IMR-90 (cell line): ENCODE measurements at regions not wholly inside any gene's neighbourhood (a gene's known extent, or its start where the extent isn't known, plus 50 kb on each side); places are given as distances from the start of the nearest gene placed in this dataset.

Experiments used
- ATAC-seq: fragments of 200-7000 bp; cut with Tn5 transposase; 2 replicates; pipeline ENCODE4 v1.9.1; 2020; ENCODE audit warnings: low read depth, mild to moderate bottlenecking, moderate library complexity
- BruUV-seq: library from RNA; stranded (reverse); fragments of 400-500 nt; replicated peaks from 2 replicates; lab custom pipeline; 2021; lab: Mats Ljungman, UMichigan
- CTCF ChIA-PET: fragments of 300-600 bp; formaldehyde crosslinking; extraction: SDS; loops from one replicate; lab custom pipeline; 2021; ENCODE audit warnings: antibody characterized with exemption; lab: Yijun Ruan, JAX
- POLR2A ChIA-PET: fragments of 300-600 bp; sonication (Branson Sonifier 250); formaldehyde crosslinking; loops from one replicate; lab custom pipeline; 2022; ENCODE audit warnings: antibody characterized with exemption; ENCODE audit not compliant: unreplicated experiment; lab: Charles Lee
- DNase-seq: peaks from one replicate; pipeline ENCODE4 v3.0.0; 2013
- H2AFZ ChIP-seq: replicated peaks from 2 replicates; pipeline ENCODE3; 2013; ENCODE audit warnings: low read length, mild to moderate bottlenecking; ENCODE audit not compliant: poor library complexity
- H2AK5ac ChIP-seq: 2 replicates; pipeline ENCODE4 v1.6.1; 2013; ENCODE audit warnings: low read depth, low read length, inconsistent platforms
- H2AK9ac ChIP-seq: replicated peaks from 2 replicates; pipeline ENCODE3; 2013; ENCODE audit warnings: mild to moderate bottlenecking, low read depth, low read length, moderate library complexity; ENCODE audit not compliant: poor library complexity
- H2BK120ac ChIP-seq: 2 replicates; pipeline ENCODE4 v1.6.1; 2013; ENCODE audit warnings: low read depth, low read length, inconsistent platforms
- H2BK15ac ChIP-seq: 3 replicates; pipeline ENCODE4 v1.6.1; 2013; ENCODE audit warnings: low read depth, low read length, inconsistent platforms
- H2BK20ac ChIP-seq: 2 replicates; pipeline ENCODE4 v1.6.1; 2013; ENCODE audit warnings: low read depth, mild to moderate bottlenecking, inconsistent platforms, low read length, moderate library complexity
- H2BK5ac ChIP-seq: 2 replicates; pipeline ENCODE4 v1.6.1; 2013; ENCODE audit warnings: mild to moderate bottlenecking, low read depth, low read length, inconsistent platforms; ENCODE audit not compliant: poor library complexity, severe bottlenecking
- H3K14ac ChIP-seq: replicated peaks from 2 replicates; pipeline ENCODE4 v1.6.1; 2013; ENCODE audit warnings: low read depth, low read length, inconsistent platforms
- H3K18ac ChIP-seq: 2 replicates; pipeline ENCODE4 v1.6.1; 2013; ENCODE audit warnings: low read depth, low read length, control low read depth
- H3K23ac ChIP-seq: 2 replicates; pipeline ENCODE4 v1.6.1; 2013; ENCODE audit warnings: low read depth, low read length, inconsistent platforms
- H3K27ac ChIP-seq: 2 replicates; pipeline ENCODE4 v1.5.1; 2013; ENCODE audit warnings: mild to moderate bottlenecking, control low read depth, low read length; ENCODE audit not compliant: insufficient read depth
- H3K27me3 ChIP-seq: 2 replicates; pipeline ENCODE4 v1.6.1; 2013; ENCODE audit warnings: low read length; ENCODE audit not compliant: control insufficient read depth, insufficient read depth
- H3K36me3 ChIP-seq: 2 replicates; pipeline ENCODE4 v1.6.1; 2013; ENCODE audit warnings: low read length, mixed read lengths; ENCODE audit not compliant: control insufficient read depth, insufficient read depth
- H3K4ac ChIP-seq: 2 replicates; pipeline ENCODE4 v1.6.1; 2013; ENCODE audit warnings: low read depth, low read length, inconsistent platforms
- H3K4me1 ChIP-seq: 2 replicates; pipeline ENCODE4 v1.6.1; 2013; ENCODE audit warnings: low read length, mixed read lengths; ENCODE audit not compliant: control insufficient read depth, insufficient read depth
- H3K4me2 ChIP-seq: 2 replicates; pipeline ENCODE4 v1.6.1; 2013; ENCODE audit warnings: low read depth, mild to moderate bottlenecking, control low read depth, low read length, moderate library complexity
- H3K4me3 ChIP-seq: 2 replicates; pipeline ENCODE4 v1.5.1; 2013; ENCODE audit warnings: low read depth, mild to moderate bottlenecking, control low read depth, low read length, moderate library complexity; ENCODE audit not compliant: insufficient read depth
- H3K56ac ChIP-seq: 2 replicates; pipeline ENCODE4 v1.6.1; 2013; ENCODE audit warnings: low read length, inconsistent platforms; ENCODE audit not compliant: insufficient read depth; ENCODE audit errors: extremely low read depth
- H3K79me1 ChIP-seq, 2 experiments: 2 replicates each; pipeline ENCODE4 v1.6.1; 2013; ENCODE audit warnings: low read length in 2 of 2, inconsistent platforms in 1 of 2, low read depth in 1 of 2
- H3K9ac ChIP-seq: 2 replicates; pipeline ENCODE4 v1.6.1; 2013; ENCODE audit warnings: low read depth, low read length, control low read depth
- H3K9me1 ChIP-seq: 2 replicates; pipeline ENCODE4 v1.6.1; 2013; ENCODE audit warnings: low read length, inconsistent platforms; ENCODE audit not compliant: insufficient read depth
- H3K9me3 ChIP-seq: 2 replicates; pipeline ENCODE4 v1.6.1; 2013; ENCODE audit warnings: low read length; ENCODE audit not compliant: control insufficient read depth, insufficient read depth
- H4K20me1 ChIP-seq: 2 replicates; pipeline ENCODE4 v1.6.1; 2013; ENCODE audit warnings: low read length, inconsistent platforms; ENCODE audit not compliant: insufficient read depth
- H4K5ac ChIP-seq: 2 replicates; pipeline ENCODE4 v1.6.1; 2013; ENCODE audit warnings: mild to moderate bottlenecking, low read depth, low read length, control low read depth
- H4K8ac ChIP-seq, 2 experiments: 2 replicates each; pipeline ENCODE4 v1.6.1; 2013; ENCODE audit warnings: low read depth in 2 of 2, low read length in 2 of 2, control low read depth in 1 of 2, inconsistent platforms in 1 of 2
- H4K91ac ChIP-seq: 2 replicates; pipeline ENCODE4 v1.6.1; 2013; ENCODE audit warnings: low read depth, low read length, inconsistent platforms; ENCODE audit not compliant: insufficient read depth
- CHD1 ChIP-seq: IDR thresholded peaks from 2 replicates; pipeline ENCODE4 v1.6.1; 2012; ENCODE audit warnings: low read depth, low read length, improper control_type of control experiment
- RCOR1 ChIP-seq: IDR thresholded peaks from 2 replicates; pipeline ENCODE4 v1.6.1; 2012; ENCODE audit warnings: mild to moderate bottlenecking, low read length, improper control_type of control experiment; ENCODE audit not compliant: insufficient replicate concordance
- WGBS, 2 experiments: methylation state at CpG; one replicate each; pipeline versions ENCODE4 v1.1.5 to v1.1.7; 2013; ENCODE audit warnings: missing lambda C conversion rate in 2 of 2; ENCODE audit not compliant: insufficient read length in 1 of 2; ENCODE audit errors: extremely low coverage in 2 of 2; 5-methylcytosine and 5-hydroxymethylcytosine counted together
- dilution Hi-C: fragments of 300-500 bp; cut with HindIII; formaldehyde crosslinking; loops from one replicate; pipeline ENCODE4 v1.14.3; 2018; ENCODE audit warnings: low sequenced_read_pairs; ENCODE audit not compliant: unreplicated experiment
- in situ Hi-C: fragments of 300-500 bp; cut with MboI; formaldehyde crosslinking; loops from 3 replicates; pipeline ENCODE4 v1.14.3; 2019; ENCODE audit warnings: low sequenced_read_pairs, inconsistent platforms, mixed read lengths
- intact Hi-C: fragments of 100-400 bp; cut with micrococcal nuclease; formaldehyde crosslinking; loops from 2 replicates; pipeline ENCODE4 v1.10.0; 2022
- TF ChIP-seq, protein P1 (sequence below): conservative IDR thresholded peaks from 2 replicates; pipeline ENCODE4 v1.5.1; 2012; ENCODE audit warnings: mild to moderate bottlenecking, low read depth, low read length, improper control_type of control experiment

- H3K27me3 ChIP-seq, result peaks cover 16% of the 10 kb centered on the region
- no peak overlapping the region for H3K4me2 ChIP-seq
- H3K36me3 ChIP-seq, result no peaks in the 10 kb centered on the region
- no peak overlapping the region for H2AK9ac ChIP-seq
- no peaks in the 10 kb centered on the region for H4K20me1 ChIP-seq
- H2BK15ac ChIP-seq, result no peak overlapping the region
- BruUV-seq, result no TSS peak
- no peaks in the 10 kb centered on the region for H3K4me1 ChIP-seq
- H3K23ac ChIP-seq, result no peak overlapping the region
- H4K5ac ChIP-seq, result no peak overlapping the region
- H4K91ac ChIP-seq, result no peak overlapping the region
- H3K4ac ChIP-seq, result no peak overlapping the region
- H3K79me1 ChIP-seq, result no peaks in the 10 kb centered on the region
- H2AFZ ChIP-seq, result no peak overlapping the region
- dilution Hi-C loops, result no loop called here
- ChIA-PET CTCF (no interaction called here), POLR2A (no interaction called here)
- H3K9ac ChIP-seq, result no peak overlapping the region
- DNase-seq, result no peak
- in situ Hi-C loops, result no loop called here
- no peak overlapping the region for H3K27ac ChIP-seq
- H3K9me3 ChIP-seq, result no peaks in the 10 kb centered on the region
- intact Hi-C loops, result no loop called here
- TF ChIP-seq CHD1, result no peak
- TF ChIP-seq RCOR1, result no peak
- TF ChIP-seq, protein P1, sequence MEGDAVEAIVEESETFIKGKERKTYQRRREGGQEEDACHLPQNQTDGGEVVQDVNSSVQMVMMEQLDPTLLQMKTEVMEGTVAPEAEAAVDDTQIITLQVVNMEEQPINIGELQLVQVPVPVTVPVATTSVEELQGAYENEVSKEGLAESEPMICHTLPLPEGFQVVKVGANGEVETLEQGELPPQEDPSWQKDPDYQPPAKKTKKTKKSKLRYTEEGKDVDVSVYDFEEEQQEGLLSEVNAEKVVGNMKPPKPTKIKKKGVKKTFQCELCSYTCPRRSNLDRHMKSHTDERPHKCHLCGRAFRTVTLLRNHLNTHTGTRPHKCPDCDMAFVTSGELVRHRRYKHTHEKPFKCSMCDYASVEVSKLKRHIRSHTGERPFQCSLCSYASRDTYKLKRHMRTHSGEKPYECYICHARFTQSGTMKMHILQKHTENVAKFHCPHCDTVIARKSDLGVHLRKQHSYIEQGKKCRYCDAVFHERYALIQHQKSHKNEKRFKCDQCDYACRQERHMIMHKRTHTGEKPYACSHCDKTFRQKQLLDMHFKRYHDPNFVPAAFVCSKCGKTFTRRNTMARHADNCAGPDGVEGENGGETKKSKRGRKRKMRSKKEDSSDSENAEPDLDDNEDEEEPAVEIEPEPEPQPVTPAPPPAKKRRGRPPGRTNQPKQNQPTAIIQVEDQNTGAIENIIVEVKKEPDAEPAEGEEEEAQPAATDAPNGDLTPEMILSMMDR, result no peak
- no peak overlapping the region for H4K8ac ChIP-seq
- no peak overlapping the region for H3K18ac ChIP-seq
- H3K9me1 ChIP-seq, result no peaks in the 10 kb centered on the region; the same call in 1 of the 2 replicates
- no peak overlapping the region for H2BK20ac ChIP-seq
- H2BK5ac ChIP-seq, result no peak overlapping the region
- H3K14ac ChIP-seq, result no peak overlapping the region
- ATAC-seq, result no peak
- H2BK120ac ChIP-seq, result no peak overlapping the region
- no peak overlapping the region for H3K4me3 ChIP-seq
- H2AK5ac ChIP-seq, result no peak overlapping the region
- no peak overlapping the region for H3K56ac ChIP-seq
- no CpG with 5 or more reads among the region's 5 CpGs for WGBS, 2 experiments
These were observed 156.0 kb downstream of the KATNAL1 start for GRCh38 chr13:30151388-30151787.
